ENCODE measurements at regions not wholly inside any gene's neighbourhood (a gene's known extent, or its start where the extent isn't known, plus 50 kb on each side); places are given as distances from the start of the nearest gene placed in this dataset.

DNA sequence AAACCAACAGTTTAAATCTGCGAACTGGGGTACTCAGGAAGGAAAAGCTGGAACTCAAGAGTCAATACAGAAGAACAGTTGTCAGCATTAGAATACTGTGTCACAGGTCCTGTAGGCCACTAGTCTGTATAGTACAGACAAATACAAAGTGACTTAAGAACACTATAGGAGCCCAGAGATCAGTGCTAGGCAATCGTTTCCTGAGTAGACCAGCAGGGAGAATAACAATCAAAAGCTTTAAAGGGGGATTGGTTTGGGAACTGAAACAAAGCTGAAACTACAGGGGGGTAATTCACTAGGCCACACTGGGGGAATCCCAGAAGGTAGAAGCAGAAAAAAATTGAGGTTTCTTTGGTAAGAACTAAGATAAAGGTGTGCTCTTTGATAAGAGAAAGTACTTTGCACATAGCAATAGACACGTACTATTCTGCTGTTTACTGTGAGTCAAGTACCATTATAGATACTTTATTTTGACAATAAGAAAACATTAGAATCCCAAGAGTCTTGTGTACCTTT, 339.7 kb downstream of the PCDH19 start:
- Mint-ChIP-seq H3K36me3 (ENCODE audit: low read depth, unreplicated experiment) (no peaks in the 10 kb centered on the region), H3K27me3 (ENCODE audit: low read depth, unreplicated experiment) (no peaks in the 10 kb centered on the region), H3K4me1 (ENCODE audit: low read depth, unreplicated experiment) (no peaks in the 10 kb centered on the region), H3K9me3 (ENCODE audit: unreplicated experiment) (no peaks in the 10 kb centered on the region), H3K27ac (ENCODE audit: unreplicated experiment) (no peak overlapping the region), H3K4me3 (ENCODE audit: unreplicated experiment) (no peak overlapping the region)
- H3K27me3 ChIP-seq (ENCODE audit: insufficient read depth, low read length): no peaks in the 10 kb centered on the region
- FAIRE-seq (peak; percentile 52), DNase-seq (ENCODE audit: low read depth) (no peak)
- no peak overlapping the region for H3K27ac ChIP-seq (ENCODE audit: low read depth, low read length)
- TF ChIP-seq, protein P1, sequence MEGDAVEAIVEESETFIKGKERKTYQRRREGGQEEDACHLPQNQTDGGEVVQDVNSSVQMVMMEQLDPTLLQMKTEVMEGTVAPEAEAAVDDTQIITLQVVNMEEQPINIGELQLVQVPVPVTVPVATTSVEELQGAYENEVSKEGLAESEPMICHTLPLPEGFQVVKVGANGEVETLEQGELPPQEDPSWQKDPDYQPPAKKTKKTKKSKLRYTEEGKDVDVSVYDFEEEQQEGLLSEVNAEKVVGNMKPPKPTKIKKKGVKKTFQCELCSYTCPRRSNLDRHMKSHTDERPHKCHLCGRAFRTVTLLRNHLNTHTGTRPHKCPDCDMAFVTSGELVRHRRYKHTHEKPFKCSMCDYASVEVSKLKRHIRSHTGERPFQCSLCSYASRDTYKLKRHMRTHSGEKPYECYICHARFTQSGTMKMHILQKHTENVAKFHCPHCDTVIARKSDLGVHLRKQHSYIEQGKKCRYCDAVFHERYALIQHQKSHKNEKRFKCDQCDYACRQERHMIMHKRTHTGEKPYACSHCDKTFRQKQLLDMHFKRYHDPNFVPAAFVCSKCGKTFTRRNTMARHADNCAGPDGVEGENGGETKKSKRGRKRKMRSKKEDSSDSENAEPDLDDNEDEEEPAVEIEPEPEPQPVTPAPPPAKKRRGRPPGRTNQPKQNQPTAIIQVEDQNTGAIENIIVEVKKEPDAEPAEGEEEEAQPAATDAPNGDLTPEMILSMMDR (IDR thresholded peaks at IDR 0.05; ENCODE audit: insufficient read depth, low read depth, low read length): no peak
- TF ChIP-seq EZH2 (IDR thresholded peaks at IDR 0.05; ENCODE audit: insufficient read depth, low read length): no peak
- H3K4me2 ChIP-seq (ENCODE audit: low read length): no peak overlapping the region
- no peaks in the 10 kb centered on the region for H4K20me1 ChIP-seq (ENCODE audit: insufficient read depth, low read length)
- no peaks in the 10 kb centered on the region for H3K4me1 ChIP-seq (ENCODE audit: insufficient read depth, low read length)
- no peaks in the 10 kb centered on the region for H3K36me3 ChIP-seq (ENCODE audit: insufficient read depth, low read length)
- no peak overlapping the region for H3K4me3 ChIP-seq (ENCODE audit: insufficient read depth, low read depth, low read length)
- no peak overlapping the region for H3K9ac ChIP-seq (ENCODE audit: low read length)
- no peaks in the 10 kb centered on the region for H3K9me3 ChIP-seq (ENCODE audit: insufficient read depth, low read depth, low read length)
- H2AFZ ChIP-seq (ENCODE audit: low read depth, low read length): no peak overlapping the region
- H3K79me2 ChIP-seq (ENCODE audit: insufficient read depth, low read length): no peaks in the 10 kb centered on the region

DNA sequence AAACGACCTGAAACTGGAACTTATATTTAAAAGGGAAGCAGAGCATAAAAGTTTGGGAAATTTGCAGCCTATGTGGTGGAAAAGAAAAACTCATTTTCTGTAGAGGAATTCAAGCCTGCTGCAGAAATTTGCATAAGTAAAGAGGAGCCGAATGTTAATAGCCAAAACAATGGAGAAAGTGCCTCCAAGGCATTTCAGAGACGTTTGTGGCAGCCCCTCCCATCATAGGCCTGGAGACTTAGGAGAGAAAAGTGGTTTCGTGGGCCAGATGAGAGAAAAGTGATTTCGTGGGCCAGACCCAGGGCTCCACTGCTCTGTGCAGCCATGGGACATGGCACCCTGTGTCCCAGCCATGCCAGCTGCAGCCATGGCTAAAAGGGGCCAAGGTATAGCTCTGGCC, 361.9 kb downstream of the PCDH19 start:
- Histone ChIP-seq H2AFZ (ENCODE audit: low read depth, low read length) (no peak overlapping the region), H3K27me3 (ENCODE audit: insufficient read depth, low read length) (no peaks in the 10 kb centered on the region), H3K4me3 (ENCODE audit: insufficient read depth, low read depth, low read length) (no peak overlapping the region), H3K4me1 (ENCODE audit: insufficient read depth, low read length) (no peaks in the 10 kb centered on the region), H3K36me3 (ENCODE audit: insufficient read depth, low read length) (no peaks in the 10 kb centered on the region), H4K20me1 (ENCODE audit: insufficient read depth, low read length) (no peaks in the 10 kb centered on the region), H3K9ac (ENCODE audit: low read length) (no peak overlapping the region), H3K9me3 (ENCODE audit: insufficient read depth, low read depth, low read length) (no peaks in the 10 kb centered on the region), H3K79me2 (ENCODE audit: insufficient read depth, low read length) (no peaks in the 10 kb centered on the region), H3K27ac (ENCODE audit: low read depth, low read length) (no peak overlapping the region), H3K4me2 (ENCODE audit: low read length) (no peak overlapping the region)
- Mint-ChIP-seq H3K36me3 (ENCODE audit: low read depth, unreplicated experiment) (no peaks in the 10 kb centered on the region), H3K27me3 (ENCODE audit: low read depth, unreplicated experiment) (no peaks in the 10 kb centered on the region), H3K9me3 (ENCODE audit: unreplicated experiment) (no peaks in the 10 kb centered on the region), H3K27ac (ENCODE audit: unreplicated experiment) (no peak overlapping the region), H3K4me3 (ENCODE audit: unreplicated experiment) (no peak overlapping the region), H3K4me1 (ENCODE audit: low read depth, unreplicated experiment) (no peaks in the 10 kb centered on the region)
- FAIRE-seq (no peak), DNase-seq (ENCODE audit: low read depth) (no peak)
- no peak for TF ChIP-seq EZH2 (IDR thresholded peaks at IDR 0.05; ENCODE audit: insufficient read depth, low read length)
- TF ChIP-seq, protein P1 (IDR thresholded peaks at IDR 0.05; ENCODE audit: insufficient read depth, low read depth, low read length): no peak

Data from astrocyte (in vitro differentiated cells and primary cell).